GOT3 (cell line): ENCODE measurements at regions not wholly inside any gene's neighbourhood (a gene's known extent, or its start where the extent isn't known, plus 50 kb on each side); places are given as distances from the start of the nearest gene placed in this dataset.

Experiments
- DNase-seq: peaks from one replicate; lab custom pipeline; 2025; ENCODE audit warnings: mixed read lengths; lab: John Stamatoyannopoulos, UW

- no peak for DNase-seq
Observed at GRCh38 chr6:14806101-14806500, 439.8 kb upstream of the JARID2 start.

DNA sequence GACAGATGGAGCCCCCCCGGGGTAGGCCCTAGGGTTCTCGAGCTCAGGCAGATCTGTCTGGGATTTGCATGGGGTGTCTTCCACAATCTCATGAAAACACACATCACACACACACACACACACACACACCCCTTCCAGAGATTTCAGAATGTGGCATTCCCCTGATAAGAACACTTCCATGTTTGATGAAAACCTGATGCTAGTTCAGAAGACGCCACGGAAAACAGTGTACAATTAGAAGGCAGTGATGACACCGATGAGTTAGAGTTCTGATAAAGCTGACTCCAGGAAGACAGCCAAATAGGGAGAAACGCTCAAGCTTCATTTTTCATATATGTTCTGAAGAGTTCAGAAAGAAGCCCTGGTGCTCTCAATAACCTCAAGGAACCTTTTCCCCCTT, 438.7 kb upstream of the JARID2 start:
- DNase-seq: no peak

- no peak for DNase-seq
Observed at GRCh38 chr6:14807971-14808370, 437.9 kb upstream of the JARID2 start.

- no peak for DNase-seq
Observed at GRCh38 chr6:14810021-14810420, 435.8 kb upstream of the JARID2 start.

- DNase-seq: no peak
Observed at GRCh38 chr6:14811775-14812428, 434.0 kb upstream of the JARID2 start.

- DNase-seq: no peak
Observed at GRCh38 chr6:14814016-14814415, 431.9 kb upstream of the JARID2 start.

DNA sequence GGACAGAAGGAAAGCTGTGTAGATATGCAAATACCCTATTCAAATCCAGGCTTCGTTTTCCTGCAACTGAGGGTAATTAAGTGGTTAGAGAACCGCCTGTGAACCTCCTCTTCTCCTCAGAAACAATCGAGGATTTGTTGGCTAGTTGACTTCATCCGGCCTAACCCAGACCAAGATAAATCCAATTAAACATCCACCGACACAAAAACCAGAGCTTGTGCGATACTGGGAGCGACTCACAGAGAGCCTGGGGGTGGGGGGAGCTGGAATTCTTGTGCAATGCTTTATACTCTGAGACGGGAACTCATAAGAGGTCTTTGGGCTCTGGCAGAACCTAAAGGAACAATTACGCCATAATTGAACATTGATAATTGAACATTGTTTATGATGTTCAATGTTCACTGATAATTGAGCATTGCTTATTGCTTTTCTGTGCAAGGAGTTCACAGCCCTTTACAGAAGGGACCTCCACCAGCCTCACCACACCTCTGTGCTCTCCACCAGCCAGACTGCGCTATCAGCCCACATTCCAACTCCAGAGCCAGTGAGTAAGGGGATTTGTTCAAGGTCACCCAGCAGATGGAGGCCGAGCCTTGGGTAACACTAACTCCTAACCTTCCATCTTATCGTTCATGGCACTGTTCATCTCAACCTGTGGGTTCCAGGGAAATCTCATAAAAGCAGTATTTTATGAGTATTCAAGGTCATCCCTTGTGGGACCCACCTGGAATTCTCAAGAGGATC, 429.6 kb upstream of the JARID2 start:
- no peak for DNase-seq

DNA sequence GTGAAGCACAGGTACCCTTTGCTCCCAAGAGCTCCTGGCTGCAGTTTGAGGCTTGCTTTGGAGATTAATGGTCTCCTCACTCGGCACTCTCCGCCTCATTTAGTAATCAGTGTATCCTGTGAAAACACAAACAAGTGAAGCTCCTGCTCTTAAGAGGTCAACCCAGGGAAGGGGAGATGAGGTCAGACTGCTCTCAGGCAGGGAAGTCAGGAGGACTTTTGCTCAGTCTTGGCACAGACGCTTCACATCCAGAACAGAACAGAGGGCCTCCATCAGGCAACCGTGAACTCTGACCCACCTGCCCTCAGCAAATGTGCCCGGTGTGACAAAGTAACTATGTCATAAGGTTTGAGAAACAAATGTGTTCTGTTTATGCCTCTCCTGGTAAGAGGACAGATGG, 428.8 kb upstream of the JARID2 start:
- DNase-seq: no peak

DNA sequence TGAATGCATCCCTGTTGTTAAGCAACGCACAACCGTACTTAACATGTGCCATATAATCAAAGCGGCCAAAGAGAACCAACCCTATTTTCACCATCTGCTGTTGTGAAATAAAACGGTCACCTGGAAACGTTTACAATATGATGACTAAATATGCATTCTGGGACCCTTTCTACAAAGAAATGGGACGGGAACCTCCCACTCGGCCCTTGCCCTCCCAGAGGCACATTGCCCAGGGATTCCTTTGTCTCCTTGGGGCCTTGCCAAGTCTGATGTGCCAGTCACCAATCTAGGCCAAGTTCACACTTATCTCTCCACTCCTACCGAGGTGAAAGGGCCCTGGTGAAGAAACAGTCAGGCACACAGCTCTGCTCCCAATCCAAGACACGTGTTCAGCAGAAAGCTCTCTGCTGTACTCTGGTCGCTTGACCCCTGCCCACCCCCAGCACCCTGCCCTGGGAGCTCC, 427.4 kb upstream of the JARID2 start:
- no peak for DNase-seq

- DNase-seq: no peak
Observed at GRCh38 chr6:14819001-14819400, 426.9 kb upstream of the JARID2 start.

GRCh38 chr6:14819840-14820420, 425.9 kb upstream of the JARID2 start:
- DNase-seq: no peak

GRCh38 chr6:14822012-14822553, 423.8 kb upstream of the JARID2 start:
- no peak for DNase-seq

GRCh38 chr6:14822679-14823078, 423.2 kb upstream of the JARID2 start:
- no peak for DNase-seq

GRCh38 chr6:14824060-14824459, 421.8 kb upstream of the JARID2 start:
- DNase-seq: no peak

- DNase-seq: no peak
Observed at GRCh38 chr6:14824484-14825275, 421.2 kb upstream of the JARID2 start.

- DNase-seq: no peak
Observed at GRCh38 chr6:14826456-14826855, 419.4 kb upstream of the JARID2 start.

DNA sequence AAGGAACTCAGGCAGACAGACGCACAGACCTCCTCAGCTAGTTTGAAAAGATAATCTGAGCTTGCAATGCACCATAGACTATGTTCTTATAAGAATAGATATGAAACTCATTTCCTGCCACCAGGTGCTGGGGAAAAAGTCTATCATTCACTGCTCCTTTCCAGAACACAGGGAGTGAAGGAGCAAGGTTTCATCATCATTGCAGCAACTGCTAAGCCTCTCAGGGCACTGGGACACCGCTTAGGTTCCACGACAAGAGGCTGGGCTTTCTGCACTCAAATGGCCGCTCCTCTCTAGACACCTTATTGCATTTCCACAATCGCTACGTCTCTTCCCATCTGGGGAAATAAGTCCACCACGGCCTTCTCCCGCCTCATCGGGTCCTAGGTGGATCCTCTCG, 418.5 kb upstream of the JARID2 start:
- DNase-seq: no peak

- DNase-seq: no peak
Observed at GRCh38 chr6:14828201-14828611, 417.7 kb upstream of the JARID2 start.

- DNase-seq: no peak
Observed at GRCh38 chr6:14831070-14831469, 414.8 kb upstream of the JARID2 start.

- DNase-seq: no peak
Observed at GRCh38 chr6:14831937-14832336, 413.9 kb upstream of the JARID2 start.

DNA sequence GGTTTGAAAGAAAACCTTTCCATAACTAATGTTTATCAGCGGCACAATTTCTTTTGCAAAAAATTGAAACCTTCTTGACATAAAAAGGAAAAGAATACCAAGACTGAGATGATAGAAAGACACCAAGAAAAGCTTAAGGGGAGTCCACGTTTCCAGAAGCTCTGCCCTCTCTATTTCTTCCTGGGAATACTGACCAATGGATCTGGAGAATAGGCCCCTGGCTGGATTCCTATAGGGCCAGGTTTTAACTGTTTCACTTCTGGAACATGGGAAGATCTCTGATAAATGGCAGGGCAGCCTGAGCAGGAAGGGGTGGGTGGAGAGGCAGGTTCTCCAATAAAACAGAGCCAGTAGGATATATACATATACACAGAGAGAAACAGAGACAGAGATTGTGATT, 413.4 kb upstream of the JARID2 start:
- DNase-seq: no peak

- DNase-seq: no peak
Observed at GRCh38 chr6:14834851-14835530, 410.9 kb upstream of the JARID2 start.
